ENCODE measurements at regions not wholly inside any gene's neighbourhood (a gene's known extent, or its start where the extent isn't known, plus 50 kb on each side); places are given as distances from the start of the nearest gene placed in this dataset.
"Not testable (repeated sequence)": the region's sequence is repeated elsewhere in the genome, so short reads cannot be mapped to it uniquely, and the experiment has no call there.

DNA sequence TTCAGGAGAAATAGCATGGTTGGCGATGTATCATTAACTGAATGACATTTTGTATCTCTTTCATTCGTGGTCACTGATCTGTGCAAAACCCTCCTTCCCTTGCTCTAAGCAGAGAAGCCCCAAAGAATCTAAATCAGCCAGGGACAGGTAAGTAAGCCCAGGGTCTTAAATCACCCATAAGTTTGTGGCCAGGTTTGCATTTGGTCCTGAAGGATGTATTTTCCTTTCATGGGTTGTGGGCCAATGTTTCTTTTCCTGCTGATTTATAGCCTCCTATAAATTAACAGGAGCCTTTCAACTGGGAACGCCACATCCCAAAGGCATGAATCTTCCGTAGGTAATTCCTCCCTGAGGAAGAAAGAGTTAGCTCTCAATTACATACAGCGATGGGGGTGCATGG lies 217.5 kb upstream of the TNC start:
- DNase-seq (no peak), ATAC-seq (no peak)
- H3K27me3 Mint-ChIP-seq: peaks cover 10% of the 10 kb centered on the region
- no peaks in the 10 kb centered on the region for H3K4me1 Mint-ChIP-seq
- H3K27ac Mint-ChIP-seq: no peak overlapping the region
- H3K9me3 Mint-ChIP-seq: no peaks in the 10 kb centered on the region
- H3K4me3 Mint-ChIP-seq: no peak overlapping the region
- H3K36me3 Mint-ChIP-seq (ENCODE audit: low read depth): no peaks in the 10 kb centered on the region

DNA sequence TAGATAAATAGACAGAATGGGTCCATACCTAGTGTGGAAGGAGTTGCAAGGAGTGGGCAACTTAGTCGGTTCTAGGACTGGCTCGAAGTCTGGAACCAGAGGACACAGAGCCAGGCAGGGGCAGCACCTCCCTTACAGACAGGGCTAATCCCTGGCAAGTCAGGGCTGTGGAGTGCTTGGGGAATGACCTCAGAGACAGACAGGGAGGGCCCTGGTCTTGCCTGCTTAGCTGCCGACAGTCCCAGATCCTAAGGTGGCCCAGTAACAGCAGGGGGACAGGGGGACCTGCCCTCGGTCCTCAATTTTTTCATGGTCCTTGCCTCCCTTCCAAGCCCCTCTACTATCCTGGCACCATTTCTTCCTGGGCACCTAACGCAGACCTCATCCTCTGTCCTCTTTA lies 222.4 kb upstream of the TNC start:
- Mint-ChIP-seq H3K4me1 (no peaks in the 10 kb centered on the region), H3K27ac (no peak overlapping the region), H3K4me3 (no peak overlapping the region), H3K9me3 (no peaks in the 10 kb centered on the region), H3K27me3 (peaks cover 17% of the 10 kb centered on the region), H3K36me3 (ENCODE audit: low read depth) (no peaks in the 10 kb centered on the region)
- ATAC-seq (no peak), DNase-seq (no peak)

DNA sequence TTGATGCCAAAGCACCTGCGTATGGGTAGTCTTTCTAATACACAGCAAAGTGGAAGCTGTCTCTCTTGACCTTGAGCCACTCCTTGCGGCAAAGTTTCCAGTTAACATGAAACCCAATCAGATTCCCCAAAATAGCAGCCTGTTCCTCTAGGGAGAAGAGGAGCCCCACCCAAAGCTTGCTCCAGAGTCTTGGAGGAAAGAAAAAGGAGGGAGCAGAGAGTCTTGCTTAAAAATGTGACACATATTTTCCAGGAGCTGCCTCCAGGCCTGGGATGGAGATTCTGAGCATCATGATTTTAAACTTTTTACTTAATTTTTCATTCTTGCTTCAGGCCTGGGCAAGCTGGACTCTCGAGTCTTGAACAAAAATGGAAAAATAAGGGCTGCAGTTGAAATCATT lies 223.5 kb upstream of the TNC start:
- no peaks in the 10 kb centered on the region for H3K36me3 Mint-ChIP-seq (ENCODE audit: low read depth)
- ATAC-seq (no peak), DNase-seq (no peak)
- H3K4me3 Mint-ChIP-seq: no peak overlapping the region
- H3K4me1 Mint-ChIP-seq: no peaks in the 10 kb centered on the region
- H3K9me3 Mint-ChIP-seq: no peaks in the 10 kb centered on the region
- H3K27me3 Mint-ChIP-seq: peaks cover 17% of the 10 kb centered on the region
- H3K27ac Mint-ChIP-seq: no peak overlapping the region

DNA sequence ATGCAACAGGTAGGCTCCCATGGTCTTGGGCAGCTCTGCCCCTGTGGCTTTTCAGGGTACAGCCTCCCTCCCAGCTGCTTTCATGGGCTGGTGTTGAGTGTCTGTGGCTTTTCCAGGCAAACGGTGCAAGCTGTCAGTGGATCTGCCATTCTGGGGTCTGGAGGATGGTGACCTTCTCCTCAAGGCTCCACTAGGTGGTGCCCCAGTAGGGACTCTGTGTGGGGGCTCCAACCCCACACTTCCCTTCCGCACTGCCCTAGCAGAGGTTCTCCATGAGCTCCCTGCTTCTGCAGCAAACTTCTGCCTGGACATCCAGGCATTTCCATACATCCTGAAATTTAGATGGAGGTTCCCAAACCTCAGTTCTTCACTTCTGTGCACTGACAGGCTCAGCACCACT lies 229.8 kb upstream of the TNC start:
- not testable (repeated sequence) for H3K4me3 Mint-ChIP-seq; H3K27me3 Mint-ChIP-seq; DNase-seq; H3K4me1 Mint-ChIP-seq; H3K27ac Mint-ChIP-seq; H3K9me3 Mint-ChIP-seq; ATAC-seq; H3K36me3 Mint-ChIP-seq (ENCODE audit: low read depth)

DNA sequence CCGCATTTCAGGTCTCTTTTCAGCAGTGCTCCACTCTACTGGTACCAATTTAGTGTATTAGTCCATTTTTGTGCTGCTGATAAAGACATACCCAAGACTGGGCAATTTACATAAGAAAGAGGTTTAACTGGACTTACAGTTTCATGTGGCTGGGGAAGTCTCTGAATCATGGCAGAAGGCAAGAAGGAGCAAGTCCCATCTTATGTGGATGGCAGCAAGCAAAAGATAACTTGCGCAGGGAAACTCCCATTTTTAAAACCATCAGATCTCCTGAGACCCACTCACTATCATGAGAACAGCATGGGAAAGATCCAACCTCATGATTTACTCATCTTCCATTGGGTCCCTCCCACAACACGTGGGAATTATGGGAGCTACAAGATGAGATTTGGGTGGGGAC lies 231.0 kb upstream of the TNC start:
- not testable (repeated sequence) for H3K27ac Mint-ChIP-seq; H3K9me3 Mint-ChIP-seq; ATAC-seq; H3K27me3 Mint-ChIP-seq; H3K36me3 Mint-ChIP-seq (ENCODE audit: low read depth); H3K4me1 Mint-ChIP-seq; DNase-seq; H3K4me3 Mint-ChIP-seq

DNA sequence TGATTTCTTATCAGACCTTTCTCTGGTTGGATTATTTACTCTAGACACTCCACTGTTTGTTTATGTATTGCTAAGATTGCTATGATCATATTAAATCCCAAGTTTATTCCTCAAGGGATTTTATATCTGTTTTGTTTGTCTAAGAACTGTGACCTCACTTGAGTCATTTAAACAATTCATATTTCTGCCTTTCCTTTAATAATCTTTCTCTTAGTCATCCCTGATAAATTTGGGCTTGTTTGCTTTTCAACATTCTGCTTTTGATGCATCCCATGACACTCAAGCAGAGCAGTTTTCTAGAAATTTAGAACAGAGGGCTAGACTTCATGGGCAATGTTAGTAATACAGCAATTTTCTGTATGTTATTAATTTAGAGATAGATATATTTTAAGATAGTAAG lies 231.6 kb upstream of the TNC start:
- DNase-seq (no peak), ATAC-seq (no peak)
- Mint-ChIP-seq H3K4me1 (no peaks in the 10 kb centered on the region), H3K9me3 (no peaks in the 10 kb centered on the region), H3K36me3 (ENCODE audit: low read depth) (no peaks in the 10 kb centered on the region), H3K27me3 (no peaks in the 10 kb centered on the region), H3K27ac (no peak overlapping the region), H3K4me3 (no peak overlapping the region)

DNA sequence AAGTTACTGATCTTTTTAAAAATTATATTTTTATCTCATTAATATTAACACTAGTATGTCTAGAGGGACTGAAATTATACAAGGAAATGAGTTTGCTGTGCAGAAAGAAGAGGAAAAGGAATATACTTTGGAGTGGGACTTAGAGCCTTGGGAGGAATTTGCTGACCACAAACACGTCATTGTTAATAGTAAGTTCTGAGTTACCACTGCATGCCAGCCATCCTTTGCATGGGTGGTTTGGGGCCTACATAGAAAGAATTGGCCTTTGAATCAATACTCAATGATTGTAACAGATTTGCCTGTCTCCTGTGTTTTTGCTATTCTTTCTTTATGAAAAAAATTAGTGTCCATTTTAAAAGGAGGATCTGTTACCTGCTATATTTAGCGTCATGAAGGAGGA lies 232.6 kb upstream of the TNC start:
- no peaks in the 10 kb centered on the region for H3K27me3 Mint-ChIP-seq
- H3K9me3 Mint-ChIP-seq: no peaks in the 10 kb centered on the region
- no peak for ATAC-seq
- no peak overlapping the region for H3K27ac Mint-ChIP-seq
- no peak for DNase-seq
- no peaks in the 10 kb centered on the region for H3K36me3 Mint-ChIP-seq (ENCODE audit: low read depth)
- H3K4me3 Mint-ChIP-seq: no peak overlapping the region
- H3K4me1 Mint-ChIP-seq: no peaks in the 10 kb centered on the region

DNA sequence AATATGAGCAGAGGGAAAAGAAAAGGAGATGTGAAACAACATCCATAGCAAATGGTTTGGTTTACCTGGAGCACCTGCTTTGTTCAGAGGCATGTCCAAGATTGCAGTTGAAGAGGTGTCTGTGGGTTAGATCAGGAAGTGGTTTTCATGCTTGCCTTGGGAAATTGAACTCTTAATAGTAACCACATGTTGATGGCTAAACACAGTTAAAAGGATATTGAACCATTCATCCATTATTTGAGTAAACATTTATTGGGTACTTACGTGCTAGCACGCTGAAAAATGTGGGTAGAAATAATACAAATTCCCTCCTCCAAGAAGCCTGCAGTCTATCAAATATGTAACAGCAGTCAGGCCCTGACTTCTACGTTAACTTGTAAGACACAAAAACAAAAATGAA lies 235.7 kb upstream of the TNC start:
- no peaks in the 10 kb centered on the region for H3K4me1 Mint-ChIP-seq
- ATAC-seq: no peak
- H3K9me3 Mint-ChIP-seq: no peaks in the 10 kb centered on the region

DNA sequence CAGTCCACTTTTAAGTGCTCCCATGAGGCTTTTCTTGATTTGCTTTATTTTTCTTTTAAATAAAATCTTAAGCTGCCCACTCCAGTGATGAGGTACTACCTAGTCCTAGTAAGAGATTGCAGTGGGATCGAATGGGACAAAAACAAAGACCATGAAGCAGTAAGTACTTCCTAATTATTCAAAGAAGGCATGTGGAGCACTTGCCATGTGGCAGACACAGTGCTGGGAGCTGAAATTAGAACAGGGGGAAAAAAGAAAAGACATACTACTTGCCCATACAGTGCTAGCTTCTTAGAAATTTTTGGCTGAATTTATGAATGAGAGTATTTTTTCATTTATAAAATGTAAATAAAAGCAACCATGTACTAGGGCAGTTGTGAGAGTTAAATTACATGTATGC lies 239.9 kb upstream of the TNC start:
- Mint-ChIP-seq H3K27me3 (no peaks in the 10 kb centered on the region), H3K4me3 (no peak overlapping the region), H3K4me1 (no peaks in the 10 kb centered on the region), H3K27ac (no peak overlapping the region), H3K9me3 (no peaks in the 10 kb centered on the region), H3K36me3 (ENCODE audit: low read depth) (no peaks in the 10 kb centered on the region)
- DNase-seq (no peak), ATAC-seq (no peak)

More for the DNA sequence above, 235.7 kb upstream of the TNC start:
- Mint-ChIP-seq H3K27ac (no peak overlapping the region), H3K36me3 (ENCODE audit: low read depth) (no peaks in the 10 kb centered on the region), H3K4me3 (no peak overlapping the region), H3K27me3 (no peaks in the 10 kb centered on the region)
- no peak for DNase-seq

DNA sequence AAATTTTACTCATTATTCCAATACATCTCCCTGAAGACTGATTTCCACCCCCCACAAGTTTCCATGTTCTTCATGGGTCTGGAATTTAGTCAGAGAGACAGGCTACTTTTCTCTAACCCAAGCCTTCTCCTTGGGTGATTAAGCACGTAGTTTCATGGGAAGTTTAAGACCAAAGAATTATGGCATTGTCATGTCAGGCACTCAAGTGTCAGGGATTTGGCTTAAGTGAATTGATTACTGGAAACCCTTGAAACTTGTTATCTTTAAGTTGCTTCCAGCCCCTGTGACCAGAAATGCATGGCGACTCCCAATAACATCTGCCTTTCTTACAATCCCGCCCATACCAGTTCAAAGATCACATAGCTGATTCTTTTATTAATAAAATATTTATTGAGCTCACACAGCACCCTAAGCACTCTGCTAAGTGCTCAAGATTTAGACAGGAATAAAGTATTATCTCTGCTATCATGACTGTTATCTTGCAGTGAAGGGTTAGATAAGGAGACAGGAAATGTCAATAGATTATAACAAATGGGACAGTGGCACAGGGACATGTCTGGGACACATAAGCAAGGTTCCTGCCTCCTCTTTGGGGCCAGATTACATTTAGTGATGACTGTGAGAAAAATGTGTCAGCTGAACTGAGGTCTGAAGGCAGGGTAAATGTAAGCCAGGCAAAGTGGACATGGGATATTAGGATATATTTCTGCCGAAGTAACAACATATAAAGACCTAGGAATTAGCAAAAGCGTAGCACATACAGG lies 241.2 kb upstream of the TNC start:
- ATAC-seq (no peak), DNase-seq (no peak)
- Mint-ChIP-seq H3K4me1 (no peaks in the 10 kb centered on the region), H3K4me3 (no peak overlapping the region), H3K36me3 (ENCODE audit: low read depth) (no peaks in the 10 kb centered on the region), H3K27me3 (no peaks in the 10 kb centered on the region), H3K27ac (no peak overlapping the region), H3K9me3 (no peaks in the 10 kb centered on the region)

DNA sequence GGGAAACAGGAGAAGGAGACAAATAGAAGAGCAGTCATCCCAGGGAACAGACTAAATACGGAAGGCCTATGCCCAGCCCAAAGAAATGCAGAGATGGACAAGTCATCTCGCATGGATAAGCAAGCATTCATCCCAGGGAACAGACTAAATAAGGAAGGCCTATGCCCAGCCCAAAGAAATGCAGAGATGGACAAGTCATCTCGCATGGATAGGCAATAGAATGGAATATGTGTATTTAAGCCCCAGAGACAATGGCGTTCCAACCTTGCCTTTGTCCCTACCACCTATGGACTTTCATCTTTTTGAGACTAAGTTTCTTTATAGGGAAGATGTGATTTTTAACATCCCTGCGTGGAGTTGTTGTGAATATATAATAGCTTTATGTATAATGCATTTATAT lies 242.2 kb upstream of the TNC start:
- Mint-ChIP-seq H3K9me3 (no peaks in the 10 kb centered on the region), H3K27ac (no peak overlapping the region), H3K4me1 (no peaks in the 10 kb centered on the region), H3K36me3 (ENCODE audit: low read depth) (no peaks in the 10 kb centered on the region), H3K27me3 (no peaks in the 10 kb centered on the region), H3K4me3 (no peak overlapping the region)
- no peak for ATAC-seq
- DNase-seq: no peak

DNA sequence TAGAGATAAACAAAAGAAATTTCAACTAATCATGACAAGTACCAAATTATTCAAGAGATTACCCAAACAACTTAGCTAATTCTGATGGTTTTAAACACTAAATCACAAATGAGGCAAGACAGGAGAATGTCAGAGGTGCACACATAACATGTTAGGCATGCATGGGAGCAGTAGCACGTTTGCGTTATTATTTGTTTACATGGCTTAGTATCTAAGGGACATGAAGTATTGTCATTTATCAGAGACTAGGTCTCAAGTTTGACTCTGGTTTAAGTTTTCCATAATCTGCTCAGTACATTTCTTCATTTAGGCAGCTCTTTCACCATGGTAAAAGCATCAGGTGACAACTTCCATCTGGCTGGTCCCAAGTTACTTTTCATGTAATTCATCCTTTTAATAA lies 244.1 kb upstream of the TNC start:
- no peaks in the 10 kb centered on the region for H3K36me3 Mint-ChIP-seq (ENCODE audit: low read depth)
- no peak overlapping the region for H3K27ac Mint-ChIP-seq
- H3K27me3 Mint-ChIP-seq: no peaks in the 10 kb centered on the region
- DNase-seq (no peak), ATAC-seq (no peak)
- H3K4me3 Mint-ChIP-seq: no peak overlapping the region
- H3K4me1 Mint-ChIP-seq: no peaks in the 10 kb centered on the region
- no peaks in the 10 kb centered on the region for H3K9me3 Mint-ChIP-seq

DNA sequence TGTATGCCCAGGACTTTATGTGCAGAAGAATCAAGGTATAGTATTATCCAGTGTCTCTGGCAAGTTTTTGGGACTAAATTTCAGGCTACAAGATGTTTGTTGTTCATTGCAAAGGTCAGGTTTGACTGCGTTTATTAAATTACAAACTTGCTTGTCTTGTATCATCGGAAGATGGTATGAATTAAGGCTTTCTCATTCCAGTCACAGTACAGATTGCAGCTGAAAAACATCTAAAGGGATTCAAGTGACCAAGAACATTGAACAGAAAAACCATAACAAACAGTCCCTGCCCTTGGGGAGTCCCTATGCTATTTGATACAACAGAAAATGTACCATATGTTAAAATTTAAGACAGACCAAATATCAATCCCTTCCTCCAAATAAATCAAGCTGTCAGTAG lies 244.7 kb upstream of the TNC start:
- H3K4me1 Mint-ChIP-seq: no peaks in the 10 kb centered on the region
- no peak overlapping the region for H3K27ac Mint-ChIP-seq
- no peak for ATAC-seq

DNA sequence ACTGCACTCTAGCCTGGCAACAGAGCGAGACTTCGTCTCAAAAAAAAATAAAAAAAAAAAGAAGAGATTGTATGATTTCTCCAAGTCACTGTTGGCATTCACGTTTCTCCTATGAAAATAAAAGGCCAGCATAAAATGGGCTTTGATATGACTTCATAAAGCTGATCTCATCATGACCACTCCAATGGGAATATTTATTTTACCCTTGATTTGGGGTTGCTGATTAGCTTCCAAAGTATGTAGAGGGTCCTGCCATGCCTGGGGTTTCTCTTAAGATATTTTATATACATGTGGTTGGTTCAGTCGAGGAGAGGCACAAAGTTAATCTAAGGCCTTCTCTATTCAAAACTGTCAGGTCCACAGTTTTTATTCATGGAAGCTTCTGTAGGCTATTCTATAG lies 247.0 kb upstream of the TNC start:
- no peak for ATAC-seq
- Mint-ChIP-seq H3K27me3 (no peaks in the 10 kb centered on the region), H3K4me1 (no peaks in the 10 kb centered on the region), H3K9me3 (no peaks in the 10 kb centered on the region), H3K27ac (no peak overlapping the region), H3K36me3 (ENCODE audit: low read depth) (no peaks in the 10 kb centered on the region), H3K4me3 (no peak overlapping the region)
- DNase-seq: no peak

More for the DNA sequence above, 244.7 kb upstream of the TNC start:
- no peak for DNase-seq
- H3K4me3 Mint-ChIP-seq: no peak overlapping the region
- no peaks in the 10 kb centered on the region for H3K9me3 Mint-ChIP-seq
- no peaks in the 10 kb centered on the region for H3K27me3 Mint-ChIP-seq
- H3K36me3 Mint-ChIP-seq (ENCODE audit: low read depth): no peaks in the 10 kb centered on the region

DNA sequence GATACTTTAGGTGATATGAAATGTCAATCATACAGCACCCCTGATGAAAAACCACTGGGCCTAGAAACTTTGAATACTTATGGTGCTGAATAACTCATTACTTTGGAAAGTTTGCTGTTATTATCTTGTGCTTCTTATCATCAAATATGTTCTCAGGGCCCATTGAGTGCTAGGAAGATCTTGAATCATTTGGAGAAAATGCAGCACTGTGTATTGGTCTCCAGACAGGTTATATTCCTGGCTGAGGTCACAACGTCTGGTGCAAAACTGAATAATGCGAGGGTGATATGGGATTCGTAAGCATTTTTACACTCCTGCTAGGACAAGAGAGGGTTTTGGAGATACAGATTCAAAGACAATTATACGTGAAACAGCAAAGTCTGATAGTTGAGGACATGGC lies 249.4 kb upstream of the TNC start:
- Mint-ChIP-seq H3K4me3 (no peak overlapping the region), H3K27me3 (no peaks in the 10 kb centered on the region), H3K27ac (no peak overlapping the region), H3K4me1 (no peaks in the 10 kb centered on the region), H3K36me3 (ENCODE audit: low read depth) (no peaks in the 10 kb centered on the region), H3K9me3 (peaks cover 9% of the 10 kb centered on the region)
- ATAC-seq: no peak
- no peak for DNase-seq
